PC-9 (cell line): ENCODE measurements at regions not wholly inside any gene's neighbourhood (a gene's known extent, or its start where the extent isn't known, plus 50 kb on each side); places are given as distances from the start of the nearest gene placed in this dataset.

Source experiments
- BruUV-seq: library from RNA; stranded (reverse); fragments of 400-500 nt; replicated peaks from 2 replicates; lab custom pipeline; 2021; lab: Mats Ljungman, UMichigan
- CTCF ChIA-PET: fragments of 300-600 bp; sonication (Branson Sonifier 250); formaldehyde crosslinking; loops from one replicate; lab custom pipeline; 2022; ENCODE audit warnings: antibody characterized with exemption; lab: Charles Lee
- POLR2A ChIA-PET: fragments of 300-600 bp; sonication (Branson Sonifier 250); formaldehyde crosslinking; loops from one replicate; lab custom pipeline; 2022; ENCODE audit warnings: antibody characterized with exemption; ENCODE audit not compliant: unreplicated experiment; lab: Charles Lee
- DNase-seq, 2 experiments: peaks; one replicate each; pipeline versions ENCODE4 v3.0.0 to v3.0.0-alpha.2; 2015 to 2022; ENCODE audit warnings: mixed read lengths in 1 of 2
- H2AFZ ChIP-seq: fragments of 200-600 bp; sonication (generic); 2 replicates; pipeline ENCODE4 v1.8.1; 2017; ENCODE audit warnings: antibody characterized with exemption
- H3F3A ChIP-seq: fragments of 200-600 bp; sonication (generic); 2 replicates; pipeline ENCODE4 v1.8.1; 2017; ENCODE audit warnings: antibody characterized with exemption, mild to moderate bottlenecking, low read depth; ENCODE audit not compliant: insufficient read depth
- H3K27ac ChIP-seq: fragments of 200-600 bp; sonication (generic); 2 replicates; pipeline ENCODE4 v1.6.1; 2016; ENCODE audit warnings: mixed run types
- H3K27me3 ChIP-seq: fragments of 200-600 bp; sonication (generic); 2 replicates; pipeline ENCODE4 v1.6.1; 2016; ENCODE audit warnings: low read depth, mixed run types; ENCODE audit not compliant: insufficient read depth
- H3K36me3 ChIP-seq: fragments of 200-600 bp; sonication (generic); 2 replicates; pipeline ENCODE4 v1.6.1; 2016; ENCODE audit warnings: low read depth, mixed run types
- H3K4me1 ChIP-seq: fragments of 200-600 bp; sonication (generic); replicated peaks from 2 replicates; pipeline ENCODE4 v1.6.1; 2016; ENCODE audit warnings: mixed run types; ENCODE audit not compliant: insufficient read depth
- H3K4me2 ChIP-seq: fragments of 200-600 bp; sonication (generic); 2 replicates; pipeline ENCODE4 v1.6.1; 2017; ENCODE audit warnings: mixed run types
- H3K4me3 ChIP-seq: fragments of 200-600 bp; sonication (generic); 2 replicates; pipeline ENCODE4 v1.6.1; 2016; ENCODE audit warnings: mixed run types
- H3K79me2 ChIP-seq: fragments of 200-600 bp; sonication (generic); 2 replicates; pipeline ENCODE4 v1.6.1; 2017; ENCODE audit warnings: low read depth, mixed run types
- H3K9me2 ChIP-seq: fragments of 200-600 bp; sonication (generic); 2 replicates; pipeline ENCODE4 v1.8.1; 2017; ENCODE audit warnings: mild to moderate bottlenecking; ENCODE audit not compliant: insufficient read depth
- H3K9me3 ChIP-seq: fragments of 200-600 bp; sonication (generic); 2 replicates; pipeline ENCODE4 v1.8.1; 2016; ENCODE audit warnings: low read depth; ENCODE audit not compliant: insufficient read depth
- H4K20me1 ChIP-seq: fragments of 200-600 bp; sonication (generic); 2 replicates; pipeline ENCODE4 v1.8.1; 2017; ENCODE audit not compliant: insufficient read depth
- CTCF ChIP-seq: fragments of 200-600 bp; sonication (generic); conservative IDR thresholded peaks from 2 replicates; pipeline ENCODE4 v1.6.1; 2017; ENCODE audit warnings: mixed run types, antibody characterized with exemption, mild to moderate bottlenecking, moderate library complexity
- EZH2 ChIP-seq: fragments of 200-600 bp; sonication (generic); IDR thresholded peaks from 2 replicates; pipeline ENCODE4 v1.8.0; 2017; ENCODE audit warnings: antibody characterized with exemption, low read depth
- intact Hi-C: fragments of 100-400 bp; cut with micrococcal nuclease; formaldehyde crosslinking; loops from one replicate; pipeline ENCODE4 v1.10.0; 2022; ENCODE audit not compliant: unreplicated experiment

GRCh38 chr1:219020846-219021245, 152.8 kb upstream of the LYPLAL1 start:
- H3K79me2 ChIP-seq = no peaks in the 10 kb centered on the region
- no peak overlapping the region for H3K27ac ChIP-seq
- H4K20me1 ChIP-seq = no peaks in the 10 kb centered on the region
- no peaks in the 10 kb centered on the region for H3K9me2 ChIP-seq
- no peaks in the 10 kb centered on the region for H3K9me3 ChIP-seq
- 0 out of 2 replicates have a peak, but pooled peaks cover 3% of the 10 kb centered on the region for H3K36me3 ChIP-seq
- intact Hi-C loops = no loop called here
- no peak for DNase-seq
- CTCF ChIA-PET = no interaction called here
- H3K4me1 ChIP-seq = no peaks in the 10 kb centered on the region
- no peak overlapping the region for H3K4me2 ChIP-seq
- POLR2A ChIA-PET = no interaction called here
- no peak overlapping the region for H3K4me3 ChIP-seq
- no TSS peak for BruUV-seq
- no peaks in the 10 kb centered on the region for H3K27me3 ChIP-seq
- no peaks in the 10 kb centered on the region for H3F3A ChIP-seq
- H2AFZ ChIP-seq = peak overlapping the region; percentile 44; the same call in 1 of the 2 replicates
- TF ChIP-seq CTCF = no peak
- no peak for TF ChIP-seq EZH2

GRCh38 chr1:219027146-219027673, 146.5 kb upstream of the LYPLAL1 start:
- H3K9me2 ChIP-seq = no peaks in the 10 kb centered on the region
- H3K9me3 ChIP-seq = no peaks in the 10 kb centered on the region
- H3K79me2 ChIP-seq = no peaks in the 10 kb centered on the region
- no peak for DNase-seq
- POLR2A ChIA-PET = no interaction called here
- BruUV-seq = no TSS peak
- CTCF ChIA-PET = interaction anchor here (0.6 kb wide), 1 partner anchor 415 kb away, joined by 7 read pairs; no protein-coding TSS in a partner anchor
- H3K4me2 ChIP-seq = no peak overlapping the region
- TF ChIP-seq CTCF (no peak), EZH2 (no peak)
- no peaks in the 10 kb centered on the region for H3K36me3 ChIP-seq
- no peaks in the 10 kb centered on the region for H3K4me1 ChIP-seq
- H3F3A ChIP-seq = no peaks in the 10 kb centered on the region
- no peak overlapping the region for H2AFZ ChIP-seq
- intact Hi-C loops = no loop called here
- no peaks in the 10 kb centered on the region for H3K27me3 ChIP-seq
- H4K20me1 ChIP-seq = no peaks in the 10 kb centered on the region
- no peak overlapping the region for H3K27ac ChIP-seq
- no peak overlapping the region for H3K4me3 ChIP-seq

- no TSS peak for BruUV-seq
- Histone ChIP-seq H2AFZ (no peak overlapping the region), H3K9me3 (no peaks in the 10 kb centered on the region), H3K79me2 (no peaks in the 10 kb centered on the region), H3K36me3 (no peaks in the 10 kb centered on the region), H3K4me2 (no peak overlapping the region), H4K20me1 (no peaks in the 10 kb centered on the region), H3K27me3 (no peaks in the 10 kb centered on the region), H3K9me2 (0 out of 2 replicates have a peak, but pooled peaks cover 4% of the 10 kb centered on the region), H3K4me1 (no peaks in the 10 kb centered on the region), H3K4me3 (no peak overlapping the region), H3K27ac (no peak overlapping the region), H3F3A (no peaks in the 10 kb centered on the region)
- intact Hi-C loops = no loop called here
- POLR2A ChIA-PET = no interaction called here
- DNase-seq = no peak
- CTCF ChIA-PET = no interaction called here
- no peak for TF ChIP-seq CTCF
- no peak for TF ChIP-seq EZH2
Measured at GRCh38 chr1:219031809-219032208, 141.9 kb upstream of the LYPLAL1 start.
